ENCODE measurements at regions not wholly inside any gene's neighbourhood (a gene's known extent, or its start where the extent isn't known, plus 50 kb on each side); places are given as distances from the start of the nearest gene placed in this dataset.

GRCh38 chr2:41169744-41170143 lies 717.9 kb upstream of the SLC8A1 start:
- no peaks in the 10 kb centered on the region for H3K4me1 ChIP-seq
- peak overlapping the region in 1 of 2 donors; percentile 8 for H3K27ac ChIP-seq
- no peak for TF ChIP-seq CTCF (IDR thresholded peaks at IDR 0.05)
- TF ChIP-seq POLR2A (IDR thresholded peaks at IDR 0.05) = no peak
- H3K36me3 ChIP-seq = no peaks in the 10 kb centered on the region
- no peaks in the 10 kb centered on the region for H3K27me3 ChIP-seq
- H3K4me3 ChIP-seq = no peak overlapping the region
- intact Hi-C loops (cut with DNase I; ENCODE audit: low total_unique reads) = no loop called here
- H3K9me3 ChIP-seq = no peaks in the 10 kb centered on the region
- peak in 1 of 2 donors; percentile 14 for DNase-seq

GRCh38 chr2:41170589-41170988 lies 718.7 kb upstream of the SLC8A1 start:
- H3K27ac ChIP-seq = no peak overlapping the region
- H3K4me1 ChIP-seq = no peaks in the 10 kb centered on the region
- no peaks in the 10 kb centered on the region for H3K9me3 ChIP-seq
- TF ChIP-seq POLR2A (IDR thresholded peaks at IDR 0.05) = no peak
- no peak for TF ChIP-seq CTCF (IDR thresholded peaks at IDR 0.05)
- intact Hi-C loops (cut with DNase I; ENCODE audit: low total_unique reads) = no loop called here
- H3K36me3 ChIP-seq = no peaks in the 10 kb centered on the region
- H3K4me3 ChIP-seq = no peak overlapping the region
- H3K27me3 ChIP-seq = no peaks in the 10 kb centered on the region
- DNase-seq = no peak

- DNase-seq = no peak
- H3K9me3 ChIP-seq = no peaks in the 10 kb centered on the region
- intact Hi-C loops (cut with DNase I; ENCODE audit: low total_unique reads) = no loop called here
- TF ChIP-seq POLR2A (IDR thresholded peaks at IDR 0.05) (no peak), CTCF (IDR thresholded peaks at IDR 0.05) (no peak)
- H3K27me3 ChIP-seq = no peaks in the 10 kb centered on the region
- no peaks in the 10 kb centered on the region for H3K36me3 ChIP-seq
- no peak overlapping the region for H3K27ac ChIP-seq
- H3K4me3 ChIP-seq = no peak overlapping the region
- no peaks in the 10 kb centered on the region for H3K4me1 ChIP-seq
Observed at GRCh38 chr2:41180387-41180786, 728.5 kb upstream of the SLC8A1 start.

GRCh38 chr2:41182961-41183360 lies 731.1 kb upstream of the SLC8A1 start:
- intact Hi-C loops (cut with DNase I; ENCODE audit: low total_unique reads) = no loop called here
- Histone ChIP-seq H3K4me3 (no peak overlapping the region), H3K9me3 (no peaks in the 10 kb centered on the region), H3K36me3 (no peaks in the 10 kb centered on the region), H3K4me1 (no peaks in the 10 kb centered on the region), H3K27ac (no peak overlapping the region), H3K27me3 (no peaks in the 10 kb centered on the region)
- DNase-seq = no peak
- TF ChIP-seq POLR2A (IDR thresholded peaks at IDR 0.05) (no peak), CTCF (IDR thresholded peaks at IDR 0.05) (no peak)

GRCh38 chr2:41187376-41188122 lies 735.7 kb upstream of the SLC8A1 start:
- no peaks in the 10 kb centered on the region for H3K9me3 ChIP-seq
- H3K4me3 ChIP-seq = no peak overlapping the region
- TF ChIP-seq POLR2A (IDR thresholded peaks at IDR 0.05) (no peak), CTCF (IDR thresholded peaks at IDR 0.05) (no peak)
- peak overlapping the region in 1 of 2 donors; percentile 66 for H3K27ac ChIP-seq
- intact Hi-C loops (cut with DNase I; ENCODE audit: low total_unique reads) = no loop called here
- DNase-seq = peak in 1 of 2 donors; percentile 15
- no peaks in the 10 kb centered on the region for H3K4me1 ChIP-seq
- no peaks in the 10 kb centered on the region for H3K27me3 ChIP-seq
- H3K36me3 ChIP-seq = no peaks in the 10 kb centered on the region

Data from uterus (tissue), 3 donors.